ENCODE measurements at regions not wholly inside any gene's neighbourhood (a gene's known extent, or its start where the extent isn't known, plus 50 kb on each side); places are given as distances from the start of the nearest gene placed in this dataset.

DNA sequence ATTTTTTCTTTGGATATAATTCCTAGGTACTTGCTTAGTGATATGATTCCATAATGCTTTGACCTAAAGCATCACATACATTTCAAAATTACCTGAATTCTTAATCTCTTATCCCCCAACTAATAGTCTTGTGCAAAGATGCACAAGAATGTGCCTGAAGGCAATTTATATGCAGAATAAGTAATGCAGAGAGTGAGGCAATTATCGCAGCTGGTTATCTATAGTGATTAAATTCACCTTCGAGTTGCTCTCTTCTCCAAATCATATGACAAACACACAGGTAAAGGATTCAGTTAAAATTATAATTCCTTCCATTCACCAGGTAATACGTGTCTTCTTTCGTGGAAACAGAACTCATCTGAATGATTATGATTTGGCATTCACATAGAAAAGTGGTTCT lies 717.3 kb downstream of the MRPL39 start:
- no peaks in the 10 kb centered on the region for H3K36me3 ChIP-seq (ENCODE audit: low read depth)
- H3K4me3 ChIP-seq (ENCODE audit: severe bottlenecking): no peak overlapping the region
- no peaks in the 10 kb centered on the region for H3K27me3 ChIP-seq (ENCODE audit: insufficient read depth, poor library complexity, severe bottlenecking)
- no peak overlapping the region for H3K27ac ChIP-seq (ENCODE audit: poor library complexity, severe bottlenecking)
- TF ChIP-seq, protein P1, sequence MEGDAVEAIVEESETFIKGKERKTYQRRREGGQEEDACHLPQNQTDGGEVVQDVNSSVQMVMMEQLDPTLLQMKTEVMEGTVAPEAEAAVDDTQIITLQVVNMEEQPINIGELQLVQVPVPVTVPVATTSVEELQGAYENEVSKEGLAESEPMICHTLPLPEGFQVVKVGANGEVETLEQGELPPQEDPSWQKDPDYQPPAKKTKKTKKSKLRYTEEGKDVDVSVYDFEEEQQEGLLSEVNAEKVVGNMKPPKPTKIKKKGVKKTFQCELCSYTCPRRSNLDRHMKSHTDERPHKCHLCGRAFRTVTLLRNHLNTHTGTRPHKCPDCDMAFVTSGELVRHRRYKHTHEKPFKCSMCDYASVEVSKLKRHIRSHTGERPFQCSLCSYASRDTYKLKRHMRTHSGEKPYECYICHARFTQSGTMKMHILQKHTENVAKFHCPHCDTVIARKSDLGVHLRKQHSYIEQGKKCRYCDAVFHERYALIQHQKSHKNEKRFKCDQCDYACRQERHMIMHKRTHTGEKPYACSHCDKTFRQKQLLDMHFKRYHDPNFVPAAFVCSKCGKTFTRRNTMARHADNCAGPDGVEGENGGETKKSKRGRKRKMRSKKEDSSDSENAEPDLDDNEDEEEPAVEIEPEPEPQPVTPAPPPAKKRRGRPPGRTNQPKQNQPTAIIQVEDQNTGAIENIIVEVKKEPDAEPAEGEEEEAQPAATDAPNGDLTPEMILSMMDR (IDR thresholded peaks at IDR 0.05; ENCODE audit: poor library complexity, severe bottlenecking): no peak
- H3K4me1 ChIP-seq (ENCODE audit: insufficient read depth, poor library complexity, severe bottlenecking): no peaks in the 10 kb centered on the region
- no peaks in the 10 kb centered on the region for H3K9me3 ChIP-seq (ENCODE audit: severe bottlenecking)
- ATAC-seq (ENCODE audit: low read depth) (no peak), DNase-seq (ENCODE audit: low spot score) (no peak)

DNA sequence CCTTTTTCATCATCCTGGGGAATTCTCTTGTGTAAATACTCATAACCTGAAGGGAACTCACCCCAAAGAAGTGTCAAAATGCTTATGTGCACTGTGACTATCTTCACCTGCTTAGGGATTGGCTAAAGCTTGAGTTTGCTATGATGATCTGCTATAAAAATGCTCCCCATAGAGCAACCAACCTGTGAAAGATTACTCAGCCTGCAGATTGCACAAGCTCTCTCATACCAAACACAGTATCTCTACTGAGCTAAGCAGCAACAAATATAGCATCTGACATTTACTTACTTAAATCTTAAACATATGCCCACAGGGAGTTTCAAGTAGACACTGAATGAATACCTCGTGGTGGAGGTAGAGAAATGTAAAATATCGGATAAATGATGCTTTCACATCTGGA lies 725.8 kb downstream of the MRPL39 start:
- DNase-seq (ENCODE audit: low spot score) (no peak), ATAC-seq (ENCODE audit: low read depth) (no peak)
- Histone ChIP-seq H3K27me3 (ENCODE audit: insufficient read depth, poor library complexity, severe bottlenecking) (peaks cover 6% of the 10 kb centered on the region), H3K36me3 (ENCODE audit: low read depth) (no peaks in the 10 kb centered on the region), H3K4me3 (ENCODE audit: severe bottlenecking) (no peak overlapping the region), H3K9me3 (ENCODE audit: severe bottlenecking) (no peaks in the 10 kb centered on the region), H3K4me1 (ENCODE audit: insufficient read depth, poor library complexity, severe bottlenecking) (no peaks in the 10 kb centered on the region), H3K27ac (ENCODE audit: poor library complexity, severe bottlenecking) (no peak overlapping the region)
- TF ChIP-seq, protein P1 (IDR thresholded peaks at IDR 0.05; ENCODE audit: poor library complexity, severe bottlenecking): no peak

DNA sequence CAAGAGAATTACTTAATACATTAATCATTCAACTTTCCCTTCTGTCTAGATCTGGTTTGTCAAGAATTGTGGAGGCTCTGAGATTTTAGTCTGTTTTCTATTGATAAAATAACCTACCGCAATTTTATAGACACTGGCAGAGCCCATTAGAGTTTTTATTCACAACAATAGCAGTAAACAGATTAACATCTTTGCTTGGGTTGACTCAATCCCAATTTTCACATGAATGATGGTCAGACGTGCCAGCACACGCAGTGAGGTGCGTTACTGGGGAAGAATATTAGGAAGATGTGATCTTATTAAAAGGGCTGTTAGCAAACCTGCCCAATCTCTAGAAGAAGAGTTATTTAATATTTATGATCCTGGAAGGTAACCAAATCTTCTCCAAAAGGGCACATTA lies 736.6 kb downstream of the MRPL39 start:
- no peak for ATAC-seq (ENCODE audit: low read depth)
- DNase-seq (ENCODE audit: low spot score): no peak
- Histone ChIP-seq H3K4me3 (ENCODE audit: severe bottlenecking) (no peak overlapping the region), H3K27ac (ENCODE audit: poor library complexity, severe bottlenecking) (no peak overlapping the region), H3K27me3 (ENCODE audit: insufficient read depth, poor library complexity, severe bottlenecking) (peaks cover 10% of the 10 kb centered on the region), H3K36me3 (ENCODE audit: low read depth) (no peaks in the 10 kb centered on the region), H3K4me1 (ENCODE audit: insufficient read depth, poor library complexity, severe bottlenecking) (no peaks in the 10 kb centered on the region), H3K9me3 (ENCODE audit: severe bottlenecking) (no peaks in the 10 kb centered on the region)
- TF ChIP-seq, protein P1 (IDR thresholded peaks at IDR 0.05; ENCODE audit: poor library complexity, severe bottlenecking): no peak

DNA sequence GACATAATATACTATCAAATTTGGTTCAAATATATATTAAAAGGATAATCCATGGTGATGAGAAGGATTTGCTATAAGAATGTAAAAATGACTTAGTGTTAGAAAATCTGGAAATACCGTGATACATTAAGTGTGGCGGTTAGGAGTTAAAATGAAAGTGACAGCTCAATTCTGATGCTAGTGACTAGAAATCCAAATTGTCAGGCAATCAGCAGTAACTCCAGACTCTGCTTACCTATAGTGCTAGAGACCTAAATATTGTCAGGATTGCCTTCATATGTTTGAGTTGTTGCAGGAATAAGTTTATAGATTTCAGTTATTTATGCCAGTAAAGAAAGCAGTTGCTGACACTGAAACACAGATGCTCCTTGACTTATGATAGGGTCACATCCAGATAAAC lies 737.4 kb downstream of the MRPL39 start:
- Histone ChIP-seq H3K27ac (ENCODE audit: poor library complexity, severe bottlenecking) (no peak overlapping the region), H3K9me3 (ENCODE audit: severe bottlenecking) (no peaks in the 10 kb centered on the region), H3K4me3 (ENCODE audit: severe bottlenecking) (no peak overlapping the region), H3K27me3 (ENCODE audit: insufficient read depth, poor library complexity, severe bottlenecking) (peaks cover 10% of the 10 kb centered on the region), H3K36me3 (ENCODE audit: low read depth) (no peaks in the 10 kb centered on the region), H3K4me1 (ENCODE audit: insufficient read depth, poor library complexity, severe bottlenecking) (no peaks in the 10 kb centered on the region)
- DNase-seq (ENCODE audit: low spot score) (no peak), ATAC-seq (ENCODE audit: low read depth) (no peak)
- TF ChIP-seq, protein P1 (IDR thresholded peaks at IDR 0.05; ENCODE audit: poor library complexity, severe bottlenecking): no peak

DNA sequence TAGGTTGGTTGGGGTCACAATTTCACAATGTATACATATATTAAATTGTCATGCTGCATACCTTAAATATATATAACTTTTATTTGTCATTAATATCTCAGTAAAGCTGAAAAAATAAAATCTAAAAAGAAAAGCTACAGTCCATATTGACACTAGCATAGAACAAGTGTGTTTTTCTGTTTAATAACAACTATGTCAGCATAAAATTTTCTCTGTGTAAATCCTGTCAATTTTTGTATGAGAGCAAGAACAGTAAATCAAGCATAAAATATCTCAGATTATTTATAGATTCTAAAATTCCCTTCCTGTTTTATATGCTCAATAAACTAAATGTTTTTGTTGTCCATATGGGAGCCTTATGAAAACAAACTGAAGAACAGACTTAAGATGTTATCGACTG lies 739.2 kb downstream of the MRPL39 start:
- no peaks in the 10 kb centered on the region for H3K36me3 ChIP-seq (ENCODE audit: low read depth)
- ATAC-seq (ENCODE audit: low read depth) (no peak), DNase-seq (ENCODE audit: low spot score) (no peak)
- no peak overlapping the region for H3K4me3 ChIP-seq (ENCODE audit: severe bottlenecking)
- H3K27me3 ChIP-seq (ENCODE audit: insufficient read depth, poor library complexity, severe bottlenecking): no peaks in the 10 kb centered on the region
- no peaks in the 10 kb centered on the region for H3K9me3 ChIP-seq (ENCODE audit: severe bottlenecking)
- TF ChIP-seq, protein P1 (IDR thresholded peaks at IDR 0.05; ENCODE audit: poor library complexity, severe bottlenecking): no peak
- H3K4me1 ChIP-seq (ENCODE audit: insufficient read depth, poor library complexity, severe bottlenecking): no peaks in the 10 kb centered on the region
- no peak overlapping the region for H3K27ac ChIP-seq (ENCODE audit: poor library complexity, severe bottlenecking)

Measured in RWPE2 (cell line).